GM19099 (cell line): ENCODE measurements at regions not wholly inside any gene's neighbourhood (a gene's known extent, or its start where the extent isn't known, plus 50 kb on each side); places are given as distances from the start of the nearest gene placed in this dataset.

Experiments used
- POLR2A ChIP-seq: IDR thresholded peaks from 3 replicates; pipeline ENCODE4 v1.6.1; 2011; ENCODE audit warnings: low read depth; ENCODE audit not compliant: insufficient read length; ENCODE audit errors: extremely low read depth

GRCh38 chr4:115657991-115658650 is 544.7 kb upstream of the NDST4 start:
- TF ChIP-seq POLR2A, result no peak

GRCh38 chr4:115655626-115656025 is 542.2 kb upstream of the NDST4 start:
- TF ChIP-seq POLR2A, result no peak

- TF ChIP-seq POLR2A, result no peak
Measured at GRCh38 chr4:115648786-115649185, 535.4 kb upstream of the NDST4 start.

GRCh38 chr4:115629270-115629669 is 515.9 kb upstream of the NDST4 start:
- TF ChIP-seq POLR2A, result no peak

GRCh38 chr4:115609631-115610030 is 496.2 kb upstream of the NDST4 start:
- no peak for TF ChIP-seq POLR2A

GRCh38 chr4:115607311-115607710 is 493.9 kb upstream of the NDST4 start:
- no peak for TF ChIP-seq POLR2A

GRCh38 chr4:115596265-115597001 is 483.0 kb upstream of the NDST4 start:
- no peak for TF ChIP-seq POLR2A

GRCh38 chr4:115580901-115581300 is 467.5 kb upstream of the NDST4 start:
- no peak for TF ChIP-seq POLR2A

- no peak for TF ChIP-seq POLR2A
Measured at GRCh38 chr4:115575851-115576250, 462.4 kb upstream of the NDST4 start.

GRCh38 chr4:115562506-115562905 is 449.1 kb upstream of the NDST4 start:
- no peak for TF ChIP-seq POLR2A

- TF ChIP-seq POLR2A, result no peak
Measured at GRCh38 chr4:115548123-115548522, 434.7 kb upstream of the NDST4 start.

- no peak for TF ChIP-seq POLR2A
Measured at GRCh38 chr4:115537387-115537786, 424.0 kb upstream of the NDST4 start.

- TF ChIP-seq POLR2A, result no peak
Measured at GRCh38 chr4:115529126-115529525, 415.7 kb upstream of the NDST4 start.

- TF ChIP-seq POLR2A, result no peak
Measured at GRCh38 chr4:115515772-115516171, 402.4 kb upstream of the NDST4 start.

GRCh38 chr4:115515366-115515765 is 401.9 kb upstream of the NDST4 start:
- TF ChIP-seq POLR2A, result no peak

- TF ChIP-seq POLR2A, result no peak
Measured at GRCh38 chr4:115514675-115515074, 401.3 kb upstream of the NDST4 start.

- TF ChIP-seq POLR2A, result no peak
Measured at GRCh38 chr4:115505326-115505725, 391.9 kb upstream of the NDST4 start.

- TF ChIP-seq POLR2A, result no peak
Measured at GRCh38 chr4:115501656-115502055, 388.2 kb upstream of the NDST4 start.
